HG02759 (cell line): ENCODE measurements at regions not wholly inside any gene's neighbourhood (a gene's known extent, or its start where the extent isn't known, plus 50 kb on each side); places are given as distances from the start of the nearest gene placed in this dataset.
"Not testable (repeated sequence)": the region's sequence is repeated elsewhere in the genome, so short reads cannot be mapped to it uniquely, and the experiment has no call there.

ENCODE experiments used
- ATAC-seq: cut with Tn5 transposase; IDR thresholded peaks from one replicate; pipeline ENCODE4 v1.9.1; 2021; ENCODE audit warnings: mild to moderate bottlenecking, moderate library complexity; ENCODE audit not compliant: unreplicated experiment

GRCh38 chr4:38328989-38329729, 334.8 kb upstream of the KLF3 start:
- ATAC-seq, result no peak

- ATAC-seq, result no peak
Observed at GRCh38 chr4:38330321-38330720, 333.7 kb upstream of the KLF3 start.

- no peak for ATAC-seq
Observed at GRCh38 chr4:38330936-38331335, 333.1 kb upstream of the KLF3 start.

- no peak for ATAC-seq
Observed at GRCh38 chr4:38332699-38333098, 331.3 kb upstream of the KLF3 start.

- ATAC-seq, result no peak
Observed at GRCh38 chr4:38333219-38333618, 330.8 kb upstream of the KLF3 start.

- ATAC-seq, result no peak
Observed at GRCh38 chr4:38334791-38335190, 329.2 kb upstream of the KLF3 start.

- ATAC-seq, result not testable (repeated sequence)
Observed at GRCh38 chr4:38338939-38339338, 325.1 kb upstream of the KLF3 start.

GRCh38 chr4:38343608-38344007, 320.4 kb upstream of the KLF3 start:
- ATAC-seq, result no peak

- no peak for ATAC-seq
Observed at GRCh38 chr4:38344929-38345328, 319.1 kb upstream of the KLF3 start.

GRCh38 chr4:38347251-38347650, 316.7 kb upstream of the KLF3 start:
- no peak for ATAC-seq

GRCh38 chr4:38354421-38354820, 309.6 kb upstream of the KLF3 start:
- no peak for ATAC-seq

GRCh38 chr4:38354872-38355271, 309.1 kb upstream of the KLF3 start:
- no peak for ATAC-seq

GRCh38 chr4:38356686-38357085, 307.3 kb upstream of the KLF3 start:
- no peak for ATAC-seq

- ATAC-seq, result no peak
Observed at GRCh38 chr4:38357546-38357945, 306.5 kb upstream of the KLF3 start.

GRCh38 chr4:38359113-38359512, 304.9 kb upstream of the KLF3 start:
- no peak for ATAC-seq

- ATAC-seq, result no peak
Observed at GRCh38 chr4:38360201-38360600, 303.8 kb upstream of the KLF3 start.

- no peak for ATAC-seq
Observed at GRCh38 chr4:38364383-38364963, 299.5 kb upstream of the KLF3 start.

GRCh38 chr4:38365261-38365660, 298.7 kb upstream of the KLF3 start:
- no peak for ATAC-seq

- ATAC-seq, result no peak
Observed at GRCh38 chr4:38365748-38366310, 298.2 kb upstream of the KLF3 start.

- ATAC-seq, result no peak
Observed at GRCh38 chr4:38366456-38366855, 297.5 kb upstream of the KLF3 start.

- ATAC-seq, result no peak
Observed at GRCh38 chr4:38366997-38367396, 297.0 kb upstream of the KLF3 start.

GRCh38 chr4:38367642-38368174, 296.3 kb upstream of the KLF3 start:
- ATAC-seq, result no peak
